Neural progenitor cell (in vitro differentiated cells): ENCODE measurements at regions not wholly inside any gene's neighbourhood (a gene's known extent, or its start where the extent isn't known, plus 50 kb on each side); places are given as distances from the start of the nearest gene placed in this dataset.

Experiments used
- DNase-seq: peaks from one replicate; pipeline ENCODE4 v3.0.0-alpha.2; 2016; ENCODE audit warnings: low spot score
- H2AFZ ChIP-seq: fragments of 200-600 bp; sonication (generic); replicated peaks from 2 replicates; pipeline ENCODE4 v1.6.1; 2016; ENCODE audit warnings: antibody characterized with exemption
- H3F3A ChIP-seq: fragments of 200-600 bp; sonication (generic); 2 replicates; pipeline ENCODE4 v1.6.1; 2016; ENCODE audit warnings: antibody characterized with exemption, low read depth
- H3K27ac ChIP-seq: fragments of 200-600 bp; sonication (generic); 2 replicates; pipeline ENCODE4 v1.5.1; 2016; ENCODE audit warnings: mild to moderate bottlenecking
- H3K27me3 ChIP-seq: fragments of 200-600 bp; sonication (generic); 2 replicates; pipeline ENCODE4 v1.6.1; 2016; ENCODE audit warnings: mild to moderate bottlenecking, moderate library complexity
- H3K36me3 ChIP-seq: fragments of 200-600 bp; sonication (generic); 2 replicates; pipeline ENCODE4 v1.5.1; 2016
- H3K4me1 ChIP-seq: fragments of 200-600 bp; sonication (generic); 2 replicates; pipeline ENCODE4 v1.6.1; 2016; ENCODE audit warnings: mixed run types
- H3K4me2 ChIP-seq: fragments of 200-600 bp; sonication (generic); 2 replicates; pipeline ENCODE4 v1.6.1; 2016
- H3K4me3 ChIP-seq: fragments of 200-600 bp; sonication (generic); 2 replicates; pipeline ENCODE4 v1.5.1; 2016
- H3K79me2 ChIP-seq: fragments of 200-600 bp; sonication (generic); 2 replicates; pipeline ENCODE4 v1.6.1; 2016; ENCODE audit warnings: low read depth
- H3K9ac ChIP-seq: fragments of 200-600 bp; sonication (generic); 2 replicates; pipeline ENCODE4 v1.6.1; 2016
- H3K9me3 ChIP-seq: fragments of 200-600 bp; sonication (generic); 2 replicates; pipeline ENCODE4 v1.5.1; 2016; ENCODE audit warnings: low read depth
- H4K20me1 ChIP-seq: fragments of 200-600 bp; sonication (generic); 2 replicates; pipeline ENCODE4 v1.6.1; 2016; ENCODE audit warnings: low read depth
- H3K27ac Mint-ChIP-seq: 3 replicates; pipeline ENCODE4 v1.8.0; 2021; ENCODE audit warnings: mixed read lengths
- H3K27me3 Mint-ChIP-seq: 2 replicates; pipeline ENCODE4 v1.8.0; 2022; ENCODE audit warnings: low read depth, mild to moderate bottlenecking, inconsistent platforms, moderate library complexity, mixed read lengths; ENCODE audit not compliant: insufficient read depth
- H3K36me3 Mint-ChIP-seq: 3 replicates; pipeline ENCODE4 v1.8.0; 2021; ENCODE audit warnings: mixed read lengths
- H3K4me1 Mint-ChIP-seq: 3 replicates; pipeline ENCODE4 v1.8.0; 2021; ENCODE audit warnings: mixed read lengths
- H3K4me3 Mint-ChIP-seq: 3 replicates; pipeline ENCODE4 v1.8.0; 2021; ENCODE audit warnings: mild to moderate bottlenecking, moderate library complexity, mixed read lengths
- H3K9me3 Mint-ChIP-seq: 3 replicates; pipeline ENCODE4 v1.8.0; 2020; ENCODE audit warnings: mixed read lengths
- EZH2 ChIP-seq: fragments of 200-600 bp; sonication (generic); IDR thresholded peaks from 2 replicates; pipeline ENCODE4 v1.6.1; 2017; ENCODE audit warnings: antibody characterized with exemption, mild to moderate bottlenecking, moderate library complexity
- EZH2phosphoT487 ChIP-seq: fragments of 200-600 bp; sonication (generic); IDR thresholded peaks from 2 replicates; pipeline ENCODE4 v1.6.1; 2017; ENCODE audit warnings: antibody characterized with exemption
- TF ChIP-seq, protein P1 (sequence below): fragments of 200-600 bp; sonication (generic); IDR thresholded peaks from 2 replicates; pipeline ENCODE4 v1.5.1; 2017; ENCODE audit warnings: antibody characterized with exemption, mild to moderate bottlenecking

DNA sequence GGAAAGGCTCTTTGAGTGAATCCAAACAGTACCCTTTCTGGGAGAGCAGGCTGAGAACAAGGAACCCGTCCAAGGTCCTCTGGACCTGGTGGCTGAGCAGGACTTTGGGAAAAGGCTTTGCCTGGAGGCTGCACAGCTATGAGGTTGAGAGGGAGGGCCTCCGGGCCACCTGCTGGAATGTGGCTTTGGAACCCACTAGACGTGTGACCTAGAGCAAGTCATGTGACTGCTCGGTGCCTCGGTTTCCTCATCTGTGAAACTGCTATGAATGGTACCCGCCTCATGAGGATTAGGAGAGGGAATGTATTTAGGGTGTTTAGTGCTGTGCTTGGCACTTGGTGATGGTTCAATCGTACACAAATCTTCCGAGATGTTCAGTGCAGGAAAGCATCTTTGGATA lies 50.4 kb downstream of the HAPSTR1 start:
- H2AFZ ChIP-seq = no peak overlapping the region
- H3K9me3 ChIP-seq = no peaks in the 10 kb centered on the region
- no peak for DNase-seq
- no peak for TF ChIP-seq EZH2
- no peak for TF ChIP-seq EZH2phosphoT487
- TF ChIP-seq, protein P1, sequence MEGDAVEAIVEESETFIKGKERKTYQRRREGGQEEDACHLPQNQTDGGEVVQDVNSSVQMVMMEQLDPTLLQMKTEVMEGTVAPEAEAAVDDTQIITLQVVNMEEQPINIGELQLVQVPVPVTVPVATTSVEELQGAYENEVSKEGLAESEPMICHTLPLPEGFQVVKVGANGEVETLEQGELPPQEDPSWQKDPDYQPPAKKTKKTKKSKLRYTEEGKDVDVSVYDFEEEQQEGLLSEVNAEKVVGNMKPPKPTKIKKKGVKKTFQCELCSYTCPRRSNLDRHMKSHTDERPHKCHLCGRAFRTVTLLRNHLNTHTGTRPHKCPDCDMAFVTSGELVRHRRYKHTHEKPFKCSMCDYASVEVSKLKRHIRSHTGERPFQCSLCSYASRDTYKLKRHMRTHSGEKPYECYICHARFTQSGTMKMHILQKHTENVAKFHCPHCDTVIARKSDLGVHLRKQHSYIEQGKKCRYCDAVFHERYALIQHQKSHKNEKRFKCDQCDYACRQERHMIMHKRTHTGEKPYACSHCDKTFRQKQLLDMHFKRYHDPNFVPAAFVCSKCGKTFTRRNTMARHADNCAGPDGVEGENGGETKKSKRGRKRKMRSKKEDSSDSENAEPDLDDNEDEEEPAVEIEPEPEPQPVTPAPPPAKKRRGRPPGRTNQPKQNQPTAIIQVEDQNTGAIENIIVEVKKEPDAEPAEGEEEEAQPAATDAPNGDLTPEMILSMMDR = no peak
- peaks cover 6% of the 10 kb centered on the region for H3K36me3 Mint-ChIP-seq
- H3K36me3 ChIP-seq = no peaks in the 10 kb centered on the region
- no peak overlapping the region for H3K27ac ChIP-seq
- H4K20me1 ChIP-seq = no peaks in the 10 kb centered on the region
- no peak overlapping the region for H3K27ac Mint-ChIP-seq
- no peak overlapping the region for H3K4me3 ChIP-seq
- no peaks in the 10 kb centered on the region for H3K79me2 ChIP-seq
- H3F3A ChIP-seq = no peaks in the 10 kb centered on the region
- no peaks in the 10 kb centered on the region for H3K27me3 ChIP-seq
- H3K9ac ChIP-seq = no peak overlapping the region
- no peak overlapping the region for H3K4me3 Mint-ChIP-seq
- peaks cover 8% of the 10 kb centered on the region for H3K9me3 Mint-ChIP-seq
- peaks cover 4% of the 10 kb centered on the region for H3K27me3 Mint-ChIP-seq
- H3K4me2 ChIP-seq = no peak overlapping the region
- peaks cover 18% of the 10 kb centered on the region for H3K4me1 Mint-ChIP-seq
- H3K4me1 ChIP-seq = no peaks in the 10 kb centered on the region

- TF ChIP-seq EZH2 = no peak
- TF ChIP-seq, protein P1 = no peak
- TF ChIP-seq EZH2phosphoT487 = no peak
- Histone ChIP-seq H3K4me3 (no peak overlapping the region), H3K4me2 (no peak overlapping the region), H3K9ac (no peak overlapping the region), H3F3A (no peaks in the 10 kb centered on the region), H3K36me3 (no peaks in the 10 kb centered on the region), H4K20me1 (no peaks in the 10 kb centered on the region), H3K9me3 (no peaks in the 10 kb centered on the region), H3K79me2 (no peaks in the 10 kb centered on the region), H2AFZ (no peak overlapping the region), H3K4me1 (peaks cover 7% of the 10 kb centered on the region), H3K27me3 (no peaks in the 10 kb centered on the region), H3K27ac (no peak overlapping the region)
- no peak for DNase-seq
- peaks cover 2% of the 10 kb centered on the region for H3K27me3 Mint-ChIP-seq
- peaks cover 8% of the 10 kb centered on the region for H3K36me3 Mint-ChIP-seq
- H3K9me3 Mint-ChIP-seq = peaks cover 8% of the 10 kb centered on the region
- no peak overlapping the region for H3K4me3 Mint-ChIP-seq
- H3K4me1 Mint-ChIP-seq = peaks cover 21% of the 10 kb centered on the region
- no peak overlapping the region for H3K27ac Mint-ChIP-seq
Measured at GRCh38 chr16:9144106-9144505, 52.7 kb downstream of the HAPSTR1 start.

GRCh38 chr16:9148374-9149015 lies 57.1 kb downstream of the HAPSTR1 start:
- TF ChIP-seq EZH2 = no peak
- peaks cover 6% of the 10 kb centered on the region for H3K9me3 Mint-ChIP-seq
- H3K9ac ChIP-seq = no peak overlapping the region
- H3K36me3 ChIP-seq = no peaks in the 10 kb centered on the region
- no peaks in the 10 kb centered on the region for H3K9me3 ChIP-seq
- H3K4me1 ChIP-seq = peaks cover 7% of the 10 kb centered on the region
- H3F3A ChIP-seq = peaks cover 5% of the 10 kb centered on the region
- no peak overlapping the region for H2AFZ ChIP-seq
- peaks cover 33% of the 10 kb centered on the region for H3K4me1 Mint-ChIP-seq
- H3K4me2 ChIP-seq = no peak overlapping the region
- H3K4me3 ChIP-seq = no peak overlapping the region
- no peak overlapping the region for H3K4me3 Mint-ChIP-seq
- H4K20me1 ChIP-seq = no peaks in the 10 kb centered on the region
- H3K27ac Mint-ChIP-seq = peak overlapping the region; percentile 39
- H3K27me3 ChIP-seq = no peaks in the 10 kb centered on the region
- no peak for DNase-seq
- H3K79me2 ChIP-seq = no peaks in the 10 kb centered on the region
- H3K36me3 Mint-ChIP-seq = peaks cover 4% of the 10 kb centered on the region
- no peak overlapping the region for H3K27ac ChIP-seq
- peaks cover 7% of the 10 kb centered on the region for H3K27me3 Mint-ChIP-seq

DNA sequence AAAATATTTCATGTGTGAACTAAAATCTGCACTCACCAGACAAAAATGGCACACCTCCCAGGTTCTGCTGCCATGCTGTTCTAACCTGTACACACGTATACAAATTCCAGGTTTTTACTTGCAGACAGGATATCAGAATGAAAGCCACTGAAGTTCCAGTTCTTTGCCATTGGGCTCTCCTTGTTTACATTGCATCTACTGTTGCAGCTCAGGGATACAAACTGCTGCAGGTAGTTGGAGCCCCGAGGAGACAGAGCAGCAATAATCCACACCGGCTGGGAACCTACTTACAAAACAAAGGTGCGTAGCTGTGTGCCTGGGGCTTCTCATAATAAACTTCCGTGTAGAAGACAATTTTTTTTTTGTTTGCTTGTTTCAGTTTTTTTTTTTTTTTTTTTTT lies 59.6 kb downstream of the HAPSTR1 start:
- no peak overlapping the region for H3K4me3 Mint-ChIP-seq
- no peaks in the 10 kb centered on the region for H4K20me1 ChIP-seq
- H3K27ac ChIP-seq = no peak overlapping the region
- no peaks in the 10 kb centered on the region for H3K79me2 ChIP-seq
- no peak overlapping the region for H3K9ac ChIP-seq
- H3K27me3 Mint-ChIP-seq = peaks cover 7% of the 10 kb centered on the region
- H3K9me3 ChIP-seq = no peaks in the 10 kb centered on the region
- no peaks in the 10 kb centered on the region for H3K9me3 Mint-ChIP-seq
- no peak overlapping the region for H3K4me3 ChIP-seq
- DNase-seq = no peak
- peaks cover 13% of the 10 kb centered on the region for H3K4me1 ChIP-seq
- H3K27me3 ChIP-seq = no peaks in the 10 kb centered on the region
- peaks cover 5% of the 10 kb centered on the region for H3F3A ChIP-seq
- no peak overlapping the region for H2AFZ ChIP-seq
- H3K27ac Mint-ChIP-seq = no peak overlapping the region
- H3K36me3 ChIP-seq = no peaks in the 10 kb centered on the region
- peaks cover 2% of the 10 kb centered on the region for H3K36me3 Mint-ChIP-seq
- H3K4me2 ChIP-seq = no peak overlapping the region
- peaks cover 33% of the 10 kb centered on the region for H3K4me1 Mint-ChIP-seq
- TF ChIP-seq EZH2 = no peak
- no peak for TF ChIP-seq EZH2phosphoT487
- TF ChIP-seq, protein P1 = no peak
